ENCODE measurements at regions not wholly inside any gene's neighbourhood (a gene's known extent, or its start where the extent isn't known, plus 50 kb on each side); places are given as distances from the start of the nearest gene placed in this dataset.
A peak's percentile ranks its signal among the peaks of the same experiment; 100 is the strongest.

GRCh38 chr16:76942089-76942488 lies 248.9 kb upstream of the MON1B start:
- no peak for ATAC-seq
- TF ChIP-seq ZFP3 (CRISPR knock-in tag; IDR thresholded peaks at IDR 0.05) (no peak), ISL1 (CRISPR knock-in tag; IDR thresholded peaks at IDR 0.05) (no peak)
- TF ChIP-seq, protein P1, sequence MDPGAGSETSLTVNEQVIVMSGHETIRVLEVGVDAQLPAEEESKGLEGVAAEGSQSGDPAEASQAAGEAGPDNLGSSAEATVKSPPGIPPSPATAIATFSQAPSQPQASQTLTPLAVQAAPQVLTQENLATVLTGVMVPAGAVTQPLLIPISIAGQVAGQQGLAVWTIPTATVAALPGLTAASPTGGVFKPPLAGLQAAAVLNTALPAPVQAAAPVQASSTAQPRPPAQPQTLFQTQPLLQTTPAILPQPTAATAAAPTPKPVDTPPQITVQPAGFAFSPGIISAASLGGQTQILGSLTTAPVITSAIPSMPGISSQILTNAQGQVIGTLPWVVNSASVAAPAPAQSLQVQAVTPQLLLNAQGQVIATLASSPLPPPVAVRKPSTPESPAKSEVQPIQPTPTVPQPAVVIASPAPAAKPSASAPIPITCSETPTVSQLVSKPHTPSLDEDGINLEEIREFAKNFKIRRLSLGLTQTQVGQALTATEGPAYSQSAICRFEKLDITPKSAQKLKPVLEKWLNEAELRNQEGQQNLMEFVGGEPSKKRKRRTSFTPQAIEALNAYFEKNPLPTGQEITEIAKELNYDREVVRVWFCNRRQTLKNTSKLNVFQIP (CRISPR knock-in tag; IDR thresholded peaks at IDR 0.05; ENCODE audit: borderline replicate concordance, low read depth): no peak

GRCh38 chr16:76943921-76944320 lies 247.1 kb upstream of the MON1B start:
- TF ChIP-seq ZFP30 (CRISPR knock-in tag; IDR thresholded peaks at IDR 0.05): no peak
- no peak for TF ChIP-seq SNAI2 (CRISPR knock-in tag; IDR thresholded peaks at IDR 0.05)
- TF ChIP-seq, protein P1 (CRISPR knock-in tag; IDR thresholded peaks at IDR 0.05; ENCODE audit: borderline replicate concordance, low read depth): no peak
- TF ChIP-seq ISL1 (CRISPR knock-in tag; IDR thresholded peaks at IDR 0.05): no peak
- no peak for TF ChIP-seq PPARA (CRISPR knock-in tag; IDR thresholded peaks at IDR 0.05; ENCODE audit: borderline replicate concordance)
- TF ChIP-seq ARNTL (CRISPR knock-in tag; IDR thresholded peaks at IDR 0.05; ENCODE audit: borderline replicate concordance, low read depth): no peak
- TF ChIP-seq, protein P2, sequence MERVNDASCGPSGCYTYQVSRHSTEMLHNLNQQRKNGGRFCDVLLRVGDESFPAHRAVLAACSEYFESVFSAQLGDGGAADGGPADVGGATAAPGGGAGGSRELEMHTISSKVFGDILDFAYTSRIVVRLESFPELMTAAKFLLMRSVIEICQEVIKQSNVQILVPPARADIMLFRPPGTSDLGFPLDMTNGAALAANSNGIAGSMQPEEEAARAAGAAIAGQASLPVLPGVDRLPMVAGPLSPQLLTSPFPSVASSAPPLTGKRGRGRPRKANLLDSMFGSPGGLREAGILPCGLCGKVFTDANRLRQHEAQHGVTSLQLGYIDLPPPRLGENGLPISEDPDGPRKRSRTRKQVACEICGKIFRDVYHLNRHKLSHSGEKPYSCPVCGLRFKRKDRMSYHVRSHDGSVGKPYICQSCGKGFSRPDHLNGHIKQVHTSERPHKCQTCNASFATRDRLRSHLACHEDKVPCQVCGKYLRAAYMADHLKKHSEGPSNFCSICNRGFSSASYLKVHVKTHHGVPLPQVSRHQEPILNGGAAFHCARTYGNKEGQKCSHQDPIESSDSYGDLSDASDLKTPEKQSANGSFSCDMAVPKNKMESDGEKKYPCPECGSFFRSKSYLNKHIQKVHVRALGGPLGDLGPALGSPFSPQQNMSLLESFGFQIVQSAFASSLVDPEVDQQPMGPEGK (CRISPR knock-in tag; IDR thresholded peaks at IDR 0.05; ENCODE audit: borderline replicate concordance): no peak
- TF ChIP-seq TCF4 (CRISPR knock-in tag; IDR thresholded peaks at IDR 0.05; ENCODE audit: borderline replicate concordance): no peak
- no peak for TF ChIP-seq BACH2 (CRISPR knock-in tag; IDR thresholded peaks at IDR 0.05; ENCODE audit: borderline replicate concordance)
- no peak for ATAC-seq

DNA sequence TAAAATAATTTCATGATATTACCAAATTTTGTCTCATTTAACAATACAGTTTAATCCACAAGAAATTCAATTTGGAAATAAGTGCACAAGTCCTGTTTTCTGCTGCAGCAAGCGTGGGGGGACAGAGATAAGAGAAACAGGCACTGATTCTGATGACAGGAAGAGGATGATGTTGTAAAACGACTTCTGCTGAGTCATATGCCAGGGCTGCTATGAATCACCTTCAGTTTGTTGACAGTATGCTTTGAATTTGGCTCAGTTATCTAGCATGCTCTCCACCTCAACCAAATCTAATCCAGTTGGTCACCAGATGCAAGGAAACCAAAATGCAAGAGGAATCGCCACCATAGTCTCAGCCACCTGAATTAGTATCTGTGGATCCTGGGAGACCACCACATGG lies 244.1 kb upstream of the MON1B start:
- peak; percentile 86 for ATAC-seq
- 0 out of 2 replicates have a peak, but pooled peaks have one; percentile 8 for TF ChIP-seq PPARA (CRISPR knock-in tag; IDR thresholded peaks at IDR 0.05; ENCODE audit: borderline replicate concordance)
- no peak for TF ChIP-seq ZNF565 (CRISPR knock-in tag; conservative IDR thresholded peaks at IDR 0.05; ENCODE audit: low read depth)
- TF ChIP-seq SNAI2 (CRISPR knock-in tag; IDR thresholded peaks at IDR 0.05): peak; percentile 82; the same call in 1 of the 2 replicates
- TF ChIP-seq TSHZ2 (CRISPR knock-in tag; IDR thresholded peaks at IDR 0.05): 0 out of 2 replicates have a peak, but pooled peaks have one; percentile 44
- peak; percentile 65 for TF ChIP-seq ISL1 (CRISPR knock-in tag; IDR thresholded peaks at IDR 0.05)
- TF ChIP-seq ZFP3 (CRISPR knock-in tag; IDR thresholded peaks at IDR 0.05): 0 out of 2 replicates have a peak, but pooled peaks have one; percentile 41
- TF ChIP-seq BACH2 (CRISPR knock-in tag; IDR thresholded peaks at IDR 0.05; ENCODE audit: borderline replicate concordance): peak; percentile 95; the same call in 1 of the 2 replicates
- TF ChIP-seq TCF4 (CRISPR knock-in tag; IDR thresholded peaks at IDR 0.05; ENCODE audit: borderline replicate concordance): peak; percentile 74
- TF ChIP-seq, protein P3, sequence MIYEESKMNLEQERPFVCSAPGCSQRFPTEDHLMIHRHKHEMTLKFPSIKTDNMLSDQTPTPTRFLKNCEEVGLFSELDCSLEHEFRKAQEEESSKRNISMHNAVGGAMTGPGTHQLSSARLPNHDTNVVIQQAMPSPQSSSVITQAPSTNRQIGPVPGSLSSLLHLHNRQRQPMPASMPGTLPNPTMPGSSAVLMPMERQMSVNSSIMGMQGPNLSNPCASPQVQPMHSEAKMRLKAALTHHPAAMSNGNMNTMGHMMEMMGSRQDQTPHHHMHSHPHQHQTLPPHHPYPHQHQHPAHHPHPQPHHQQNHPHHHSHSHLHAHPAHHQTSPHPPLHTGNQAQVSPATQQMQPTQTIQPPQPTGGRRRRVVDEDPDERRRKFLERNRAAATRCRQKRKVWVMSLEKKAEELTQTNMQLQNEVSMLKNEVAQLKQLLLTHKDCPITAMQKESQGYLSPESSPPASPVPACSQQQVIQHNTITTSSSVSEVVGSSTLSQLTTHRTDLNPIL (CRISPR knock-in tag; IDR thresholded peaks at IDR 0.05; ENCODE audit: low read depth): peak; percentile 35; the same call in 1 of the 2 replicates
- TF ChIP-seq ESRRG (CRISPR knock-in tag; IDR thresholded peaks at IDR 0.05): no peak

DNA sequence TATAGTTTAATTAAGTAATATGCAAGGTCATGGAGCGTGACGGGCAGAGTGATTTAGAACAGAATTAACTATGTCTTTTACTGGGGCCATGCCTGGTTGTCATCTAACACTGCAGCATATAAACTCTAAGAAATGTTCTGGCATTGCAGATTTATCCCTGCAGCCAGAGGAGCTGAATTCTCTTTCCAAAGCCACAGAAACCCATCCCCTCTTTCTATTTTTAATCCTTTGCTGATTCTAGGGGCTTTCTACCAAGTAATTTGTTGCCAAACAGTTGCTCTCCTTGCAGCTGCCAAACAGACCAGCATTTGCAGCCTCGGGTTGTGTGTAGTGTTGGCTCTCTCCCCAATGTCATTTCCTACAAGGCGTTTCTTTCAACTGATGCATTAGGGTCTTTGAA lies 243.2 kb upstream of the MON1B start:
- ATAC-seq: peak; percentile 40; the same call in 2 of the 3 replicates

More for the DNA sequence above, 243.2 kb upstream of the MON1B start:
- TF ChIP-seq ZNF8 (CRISPR knock-in tag; IDR thresholded peaks at IDR 0.05) (no peak), GLIS3 (CRISPR knock-in tag; IDR thresholded peaks at IDR 0.05) (no peak), ZNF70 (CRISPR knock-in tag; IDR thresholded peaks at IDR 0.05) (no peak), ZFP30 (CRISPR knock-in tag; IDR thresholded peaks at IDR 0.05) (no peak)
- TF ChIP-seq, protein P1 (CRISPR knock-in tag; IDR thresholded peaks at IDR 0.05; ENCODE audit: borderline replicate concordance, low read depth): no peak

Measured in SK-N-SH treated with all-trans-retinoic acid at 6 μM for 48 hours (cell line).